ENCODE measurements at regions not wholly inside any gene's neighbourhood (a gene's known extent, or its start where the extent isn't known, plus 50 kb on each side); places are given as distances from the start of the nearest gene placed in this dataset.

GRCh38 chr4:4613126-4613465 lies 71.2 kb upstream of the STX18 start:
- peak overlapping the region; percentile 29; the same call in 1 of the 2 replicates for H3K27ac ChIP-seq
- H3K9me3 ChIP-seq (ENCODE audit: low read depth) = no peaks in the 10 kb centered on the region
- no peak for DNase-seq
- in situ Hi-C loops (cut with MboI) = no loop called here
- no peaks in the 10 kb centered on the region for H3K9me2 ChIP-seq (ENCODE audit: insufficient read depth)
- peak overlapping the region; percentile 8 for H3K4me2 ChIP-seq (ENCODE audit: unreplicated experiment)
- H3K36me3 ChIP-seq (ENCODE audit: low read depth) = no peaks in the 10 kb centered on the region
- H3K79me2 ChIP-seq (ENCODE audit: insufficient read depth) = no peaks in the 10 kb centered on the region
- no peak overlapping the region for H3K4me3 ChIP-seq
- peaks cover 25% of the 10 kb centered on the region for H3F3A ChIP-seq (ENCODE audit: insufficient read depth)
- no peaks in the 10 kb centered on the region for H3K27me3 ChIP-seq (replicated peaks; ENCODE audit: insufficient read depth)
- H3K9ac ChIP-seq = no peak overlapping the region
- H3K4me1 ChIP-seq (ENCODE audit: insufficient read depth) = peaks cover 22% of the 10 kb centered on the region
- H4K20me1 ChIP-seq (ENCODE audit: insufficient read depth) = no peaks in the 10 kb centered on the region
- no peak for TF ChIP-seq EZH2phosphoT487 (IDR thresholded peaks at IDR 0.05; ENCODE audit: insufficient read depth, low read depth)
- no peak for TF ChIP-seq EZH2 (IDR thresholded peaks at IDR 0.05; ENCODE audit: insufficient read depth, poor library complexity, severe bottlenecking)
- 14 to 19% methylated on average over 2 of the region's 2 CpGs for WGBS, 2 experiments (ENCODE audit: low coverage in 1 of 2, low lambda C conversion rate in 2 of 2, missing lambda C conversion rate in 2 of 2)
- 0 out of 2 replicates have a peak overlapping the region, but pooled peaks have one; percentile 33 for H2AFZ ChIP-seq

GRCh38 chr4:4610672-4611071 lies 68.8 kb upstream of the STX18 start:
- DNase-seq = no peak
- Histone ChIP-seq H3K79me2 (ENCODE audit: insufficient read depth) (no peaks in the 10 kb centered on the region), H3F3A (ENCODE audit: insufficient read depth) (peaks cover 29% of the 10 kb centered on the region), H3K9me2 (ENCODE audit: insufficient read depth) (no peaks in the 10 kb centered on the region), H3K4me3 (no peak overlapping the region), H2AFZ (no peak overlapping the region), H3K36me3 (ENCODE audit: low read depth) (no peaks in the 10 kb centered on the region), H4K20me1 (ENCODE audit: insufficient read depth) (no peaks in the 10 kb centered on the region), H3K4me1 (ENCODE audit: insufficient read depth) (peaks cover 40% of the 10 kb centered on the region), H3K27me3 (replicated peaks; ENCODE audit: insufficient read depth) (no peaks in the 10 kb centered on the region), H3K9ac (no peak overlapping the region), H3K4me2 (ENCODE audit: unreplicated experiment) (no peak overlapping the region), H3K27ac (no peak overlapping the region), H3K9me3 (ENCODE audit: low read depth) (no peaks in the 10 kb centered on the region)
- in situ Hi-C loops (cut with MboI) = no loop called here
- TF ChIP-seq EZH2 (IDR thresholded peaks at IDR 0.05; ENCODE audit: insufficient read depth, poor library complexity, severe bottlenecking) = no peak
- TF ChIP-seq EZH2phosphoT487 (IDR thresholded peaks at IDR 0.05; ENCODE audit: insufficient read depth, low read depth) = no peak
- WGBS, 2 experiments (ENCODE audit: low coverage in 1 of 2, low lambda C conversion rate in 2 of 2, missing lambda C conversion rate in 2 of 2) = 90 to 96% methylated on average over 7 of the region's 7 CpGs

- H3K9me3 ChIP-seq (ENCODE audit: low read depth) = no peaks in the 10 kb centered on the region
- no peak overlapping the region for H3K27ac ChIP-seq
- no peaks in the 10 kb centered on the region for H3K79me2 ChIP-seq (ENCODE audit: insufficient read depth)
- no peaks in the 10 kb centered on the region for H4K20me1 ChIP-seq (ENCODE audit: insufficient read depth)
- H3K27me3 ChIP-seq (replicated peaks; ENCODE audit: insufficient read depth) = no peaks in the 10 kb centered on the region
- H3K4me3 ChIP-seq = no peak overlapping the region
- no peak overlapping the region for H3K9ac ChIP-seq
- H3K4me2 ChIP-seq (ENCODE audit: unreplicated experiment) = no peak overlapping the region
- no peak for DNase-seq
- H3F3A ChIP-seq (ENCODE audit: insufficient read depth) = peaks cover 21% of the 10 kb centered on the region
- H3K4me1 ChIP-seq (ENCODE audit: insufficient read depth) = peaks cover 31% of the 10 kb centered on the region
- H2AFZ ChIP-seq = no peak overlapping the region
- in situ Hi-C loops (cut with MboI) = no loop called here
- TF ChIP-seq EZH2 (IDR thresholded peaks at IDR 0.05; ENCODE audit: insufficient read depth, poor library complexity, severe bottlenecking) (no peak), EZH2phosphoT487 (IDR thresholded peaks at IDR 0.05; ENCODE audit: insufficient read depth, low read depth) (no peak)
- 79 to 83% methylated on average over 10 of the region's 10 CpGs for WGBS, 2 experiments (ENCODE audit: low coverage in 1 of 2, low lambda C conversion rate in 2 of 2, missing lambda C conversion rate in 2 of 2)
- H3K36me3 ChIP-seq (ENCODE audit: low read depth) = no peaks in the 10 kb centered on the region
- H3K9me2 ChIP-seq (ENCODE audit: insufficient read depth) = no peaks in the 10 kb centered on the region
These were observed 67.9 kb upstream of the STX18 start for GRCh38 chr4:4609622-4610334.

- no peaks in the 10 kb centered on the region for H3K9me3 ChIP-seq (ENCODE audit: low read depth)
- no peak overlapping the region for H3K4me2 ChIP-seq (ENCODE audit: unreplicated experiment)
- 52 to 53% methylated on average over 13 of the region's 13 CpGs for WGBS, 2 experiments (ENCODE audit: low coverage in 1 of 2, low lambda C conversion rate in 2 of 2, missing lambda C conversion rate in 2 of 2)
- TF ChIP-seq EZH2 (IDR thresholded peaks at IDR 0.05; ENCODE audit: insufficient read depth, poor library complexity, severe bottlenecking) = no peak
- no peak for TF ChIP-seq EZH2phosphoT487 (IDR thresholded peaks at IDR 0.05; ENCODE audit: insufficient read depth, low read depth)
- H3K4me3 ChIP-seq = no peak overlapping the region
- no peak overlapping the region for H3K27ac ChIP-seq
- peaks cover 7% of the 10 kb centered on the region for H3F3A ChIP-seq (ENCODE audit: insufficient read depth)
- no peak overlapping the region for H3K9ac ChIP-seq
- H3K9me2 ChIP-seq (ENCODE audit: insufficient read depth) = no peaks in the 10 kb centered on the region
- H3K36me3 ChIP-seq (ENCODE audit: low read depth) = no peaks in the 10 kb centered on the region
- no peaks in the 10 kb centered on the region for H3K27me3 ChIP-seq (replicated peaks; ENCODE audit: insufficient read depth)
- H4K20me1 ChIP-seq (ENCODE audit: insufficient read depth) = no peaks in the 10 kb centered on the region
- peaks cover 26% of the 10 kb centered on the region for H3K4me1 ChIP-seq (ENCODE audit: insufficient read depth)
- peak; percentile 40 for DNase-seq
- H3K79me2 ChIP-seq (ENCODE audit: insufficient read depth) = no peaks in the 10 kb centered on the region
- no peak overlapping the region for H2AFZ ChIP-seq
- in situ Hi-C loops (cut with MboI) = no loop called here
These were observed 66.3 kb upstream of the STX18 start for GRCh38 chr4:4608214-4608537.

Data from GM23248 (cell line).